DND-41 (cell line): ENCODE measurements at regions not wholly inside any gene's neighbourhood (a gene's known extent, or its start where the extent isn't known, plus 50 kb on each side); places are given as distances from the start of the nearest gene placed in this dataset.

Experiments
- ATAC-seq: fragments of 200-7000 bp; cut with Tn5 transposase; 3 replicates; pipeline ENCODE4 v1.9.1; 2021; ENCODE audit warnings: low read depth; ENCODE audit not compliant: insufficient read depth
- DNase-seq: peaks from one replicate; pipeline ENCODE4 v3.0.0-alpha.2; 2020
- H2AFZ ChIP-seq: 2 replicates; pipeline ENCODE4 v1.6.0; 2012; ENCODE audit warnings: low read depth, low read length
- H3K27ac ChIP-seq: 2 replicates; pipeline ENCODE4 v1.5.1; 2012; ENCODE audit warnings: low read length, inconsistent platforms
- H3K27me3 ChIP-seq: fragments of 200-600 bp; sonication (generic); 2 replicates; pipeline ENCODE4 v1.6.0; 2012; ENCODE audit warnings: low read length, mild to moderate bottlenecking, inconsistent platforms; ENCODE audit not compliant: insufficient read depth, poor library complexity
- H3K36me3 ChIP-seq: 2 replicates; pipeline ENCODE4 v1.5.1; 2012; ENCODE audit warnings: low read length, inconsistent platforms; ENCODE audit not compliant: insufficient read depth
- H3K4me1 ChIP-seq: 2 replicates; pipeline ENCODE4 v1.5.1; 2012; ENCODE audit warnings: mild to moderate bottlenecking, low read length; ENCODE audit not compliant: insufficient read depth
- H3K4me2 ChIP-seq: 2 replicates; pipeline ENCODE4 v1.6.0; 2012; ENCODE audit warnings: mild to moderate bottlenecking, moderate library complexity, low read length, inconsistent platforms; ENCODE audit not compliant: insufficient read depth
- H3K4me3 ChIP-seq, 2 experiments: fragments of 200-600 bp in 1 of 2; shearing (Covaris generic) in 1 of 2; 2 replicates each; pipeline ENCODE4 v1.5.1; 2012 to 2016; ENCODE audit warnings: inconsistent platforms in 2 of 2, low read length in 2 of 2, mild to moderate bottlenecking in 2 of 2, low read depth in 1 of 2, moderate library complexity in 1 of 2
- H3K79me2 ChIP-seq: 2 replicates; pipeline ENCODE4 v1.6.0; 2012; ENCODE audit warnings: low read length, inconsistent platforms; ENCODE audit not compliant: insufficient read depth
- H3K9ac ChIP-seq: 2 replicates; pipeline ENCODE4 v1.6.0; 2012; ENCODE audit warnings: low read depth, mild to moderate bottlenecking, inconsistent platforms, low read length, moderate library complexity
- H3K9me3 ChIP-seq: 2 replicates; pipeline ENCODE4 v1.5.1; 2012; ENCODE audit warnings: low read length, moderate library complexity, mild to moderate bottlenecking, inconsistent platforms; ENCODE audit not compliant: insufficient read depth, severe bottlenecking
- H4K20me1 ChIP-seq: 2 replicates; pipeline ENCODE4 v1.6.0; 2012; ENCODE audit warnings: low read length; ENCODE audit not compliant: insufficient read depth
- CTCF ChIP-seq: IDR thresholded peaks from 2 replicates; pipeline ENCODE4 v1.5.1; 2012; ENCODE audit warnings: borderline replicate concordance, low read length, moderate library complexity, mild to moderate bottlenecking; ENCODE audit not compliant: poor library complexity, severe bottlenecking; ENCODE audit errors: extremely low read depth
- EZH2 ChIP-seq: IDR thresholded peaks from 3 replicates; pipeline ENCODE4 v1.6.1; 2012; ENCODE audit warnings: borderline replicate concordance, low read depth, mild to moderate bottlenecking, moderate library complexity, low read length, inconsistent platforms; ENCODE audit not compliant: severe bottlenecking

GRCh38 chr19:28520998-28521568, 691.9 kb downstream of the UQCRFS1 start:
- Histone ChIP-seq H2AFZ (no peak overlapping the region), H3K27ac (no peak overlapping the region), H3K4me2 (no peak overlapping the region), H3K9me3 (peaks cover 8% of the 10 kb centered on the region), H3K27me3 (no peaks in the 10 kb centered on the region), H4K20me1 (no peaks in the 10 kb centered on the region), H3K9ac (no peak overlapping the region), H3K4me1 (peaks cover 4% of the 10 kb centered on the region), H3K79me2 (no peaks in the 10 kb centered on the region), H3K4me3 (no peak overlapping the region), H3K36me3 (no peaks in the 10 kb centered on the region)
- ATAC-seq (no peak), DNase-seq (no peak)
- no peak for TF ChIP-seq EZH2
- no peak for TF ChIP-seq CTCF

- no peak overlapping the region for H3K4me3 ChIP-seq
- H3K79me2 ChIP-seq = no peaks in the 10 kb centered on the region
- no peak overlapping the region for H3K4me2 ChIP-seq
- DNase-seq (no peak), ATAC-seq (no peak)
- H2AFZ ChIP-seq = no peak overlapping the region; the same call in 1 of the 2 replicates
- no peak overlapping the region; the same call in 1 of the 2 replicates for H3K9ac ChIP-seq
- no peak overlapping the region for H3K27ac ChIP-seq
- no peak for TF ChIP-seq CTCF
- TF ChIP-seq EZH2 = no peak
- H3K27me3 ChIP-seq = no peaks in the 10 kb centered on the region
- H4K20me1 ChIP-seq = no peaks in the 10 kb centered on the region
- peaks cover 12% of the 10 kb centered on the region for H3K4me1 ChIP-seq
- no peaks in the 10 kb centered on the region for H3K36me3 ChIP-seq
- H3K9me3 ChIP-seq = peaks cover 4% of the 10 kb centered on the region
Observed at GRCh38 chr19:28519952-28520861, 692.7 kb downstream of the UQCRFS1 start.

- Histone ChIP-seq H3K4me3 (no peak overlapping the region), H3K27ac (no peak overlapping the region), H4K20me1 (no peaks in the 10 kb centered on the region), H2AFZ (no peak overlapping the region), H3K36me3 (no peaks in the 10 kb centered on the region), H3K9ac (no peak overlapping the region), H3K27me3 (no peaks in the 10 kb centered on the region), H3K4me2 (no peak overlapping the region), H3K9me3 (peaks cover 4% of the 10 kb centered on the region), H3K79me2 (no peaks in the 10 kb centered on the region), H3K4me1 (peaks cover 20% of the 10 kb centered on the region)
- no peak for DNase-seq
- no peak for ATAC-seq
- TF ChIP-seq CTCF (no peak), EZH2 (no peak)
Observed at GRCh38 chr19:28519218-28519779, 693.7 kb downstream of the UQCRFS1 start.
